ENCODE measurements at regions not wholly inside any gene's neighbourhood (a gene's known extent, or its start where the extent isn't known, plus 50 kb on each side); places are given as distances from the start of the nearest gene placed in this dataset.

GRCh38 chr3:103791786-103792515, 1357.1 kb downstream of the ZPLD1 start:
- no peak overlapping the region for H3K27ac Mint-ChIP-seq
- no peak for ATAC-seq (ENCODE audit: poor library complexity)
- ChIA-PET POLR2A (no interaction called here), CTCF (interaction anchor here (0.6 kb wide), 1 partner anchor 27 kb away, joined by 4 read pairs; no protein-coding TSS in a partner anchor)
- DNase-seq = no peak
- no peaks in the 10 kb centered on the region for H3K27me3 ChIP-seq (ENCODE audit: control insufficient read depth in 1 of 2, insufficient read depth in 2 of 2, low read length in 2 of 2)
- H3K36me3 Mint-ChIP-seq (ENCODE audit: low read depth) = no peaks in the 10 kb centered on the region
- H3K4me1 Mint-ChIP-seq (ENCODE audit: low read depth) = no peaks in the 10 kb centered on the region
- no peaks in the 10 kb centered on the region for H3K27me3 Mint-ChIP-seq
- H3K9me3 ChIP-seq (ENCODE audit: control insufficient read depth in 1 of 2, insufficient read depth in 1 of 2, low read length in 2 of 2) = no peaks in the 10 kb centered on the region
- no peak overlapping the region for H3K4me3 ChIP-seq (ENCODE audit: low read length)
- H3K4me3 Mint-ChIP-seq = no peak overlapping the region
- no peaks in the 10 kb centered on the region for H3K9me3 Mint-ChIP-seq
- no peak overlapping the region for H3K27ac ChIP-seq (ENCODE audit: low read depth in 1 of 2, low read length in 2 of 2)
- no peaks in the 10 kb centered on the region for H3K4me1 ChIP-seq (ENCODE audit: insufficient read depth, low read length)
- no peaks in the 10 kb centered on the region for H3K36me3 ChIP-seq (ENCODE audit: insufficient read depth, low read length)
- TF ChIP-seq CTCF (IDR thresholded peaks at IDR 0.05) = no peak
- intact Hi-C loops (cut with DNase I, micrococcal nuclease) = no loop called here

GRCh38 chr3:103794656-103795055, 1359.8 kb downstream of the ZPLD1 start:
- no peak overlapping the region for H3K27ac ChIP-seq (ENCODE audit: low read depth in 1 of 2, low read length in 2 of 2)
- POLR2A ChIA-PET = no interaction called here
- CTCF ChIA-PET = no interaction called here
- no peaks in the 10 kb centered on the region for H3K27me3 Mint-ChIP-seq
- no peak for DNase-seq
- ATAC-seq (ENCODE audit: poor library complexity) = no peak
- no peaks in the 10 kb centered on the region for H3K27me3 ChIP-seq (ENCODE audit: control insufficient read depth in 1 of 2, insufficient read depth in 2 of 2, low read length in 2 of 2)
- no peak for TF ChIP-seq CTCF (IDR thresholded peaks at IDR 0.05)
- intact Hi-C loops (cut with DNase I, micrococcal nuclease) = no loop called here
- H3K4me3 Mint-ChIP-seq = no peak overlapping the region
- H3K4me1 ChIP-seq (ENCODE audit: insufficient read depth, low read length) = no peaks in the 10 kb centered on the region
- no peaks in the 10 kb centered on the region for H3K36me3 Mint-ChIP-seq (ENCODE audit: low read depth)
- H3K27ac Mint-ChIP-seq = no peak overlapping the region
- H3K4me1 Mint-ChIP-seq (ENCODE audit: low read depth) = no peaks in the 10 kb centered on the region
- H3K9me3 Mint-ChIP-seq = peaks cover 7% of the 10 kb centered on the region
- H3K4me3 ChIP-seq (ENCODE audit: low read length) = no peak overlapping the region
- H3K36me3 ChIP-seq (ENCODE audit: insufficient read depth, low read length) = no peaks in the 10 kb centered on the region
- no peaks in the 10 kb centered on the region for H3K9me3 ChIP-seq (ENCODE audit: control insufficient read depth in 1 of 2, insufficient read depth in 1 of 2, low read length in 2 of 2)

GRCh38 chr3:103796068-103796467, 1361.3 kb downstream of the ZPLD1 start:
- Histone ChIP-seq H3K27ac (ENCODE audit: low read depth in 1 of 2, low read length in 2 of 2) (no peak overlapping the region), H3K4me1 (ENCODE audit: insufficient read depth, low read length) (no peaks in the 10 kb centered on the region), H3K27me3 (ENCODE audit: control insufficient read depth in 1 of 2, insufficient read depth in 2 of 2, low read length in 2 of 2) (no peaks in the 10 kb centered on the region), H3K4me3 (ENCODE audit: low read length) (no peak overlapping the region), H3K9me3 (ENCODE audit: control insufficient read depth in 1 of 2, insufficient read depth in 1 of 2, low read length in 2 of 2) (no peaks in the 10 kb centered on the region), H3K36me3 (ENCODE audit: insufficient read depth, low read length) (no peaks in the 10 kb centered on the region)
- DNase-seq = no peak
- intact Hi-C loops (cut with DNase I, micrococcal nuclease) = no loop called here
- Mint-ChIP-seq H3K27me3 (no peaks in the 10 kb centered on the region), H3K4me3 (no peak overlapping the region), H3K27ac (no peak overlapping the region), H3K9me3 (peaks cover 7% of the 10 kb centered on the region), H3K36me3 (ENCODE audit: low read depth) (no peaks in the 10 kb centered on the region), H3K4me1 (ENCODE audit: low read depth) (no peaks in the 10 kb centered on the region)
- ATAC-seq (ENCODE audit: poor library complexity) = no peak
- TF ChIP-seq CTCF (IDR thresholded peaks at IDR 0.05) = no peak
- POLR2A ChIA-PET = no interaction called here
- CTCF ChIA-PET = no interaction called here
